Neural cell (in vitro differentiated cells): ENCODE measurements at regions not wholly inside any gene's neighbourhood (a gene's known extent, or its start where the extent isn't known, plus 50 kb on each side); places are given as distances from the start of the nearest gene placed in this dataset.

Source experiments
- H2AFZ ChIP-seq: fragments of 200-600, 300-800 bp; sonication (generic), shearing (Covaris generic); 2 replicates; pipeline ENCODE4 v1.6.0; 2014; ENCODE audit warnings: low read depth, mild to moderate bottlenecking, antibody characterized with exemption, low read length, moderate library complexity
- H3F3A ChIP-seq: fragments of 200-600 bp; shearing (Covaris generic); 2 replicates; pipeline ENCODE4 v1.6.1; 2016; ENCODE audit warnings: mild to moderate bottlenecking, moderate library complexity, mixed read lengths, antibody characterized with exemption, low read length; ENCODE audit not compliant: insufficient read depth, poor library complexity, severe bottlenecking
- H3K27ac ChIP-seq: fragments of 200-600, 300-800 bp; sonication (generic), shearing (Covaris generic); 2 replicates; pipeline ENCODE4 v1.5.1; 2014; ENCODE audit warnings: mild to moderate bottlenecking, low read length, moderate library complexity
- H3K27me3 ChIP-seq: fragments of 300-800, 200-600 bp; sonication (generic), shearing (Covaris generic); 2 replicates; pipeline ENCODE4 v1.6.0; 2014; ENCODE audit warnings: mild to moderate bottlenecking, low read depth, low read length, moderate library complexity; ENCODE audit not compliant: insufficient read depth
- H3K36me3 ChIP-seq: fragments of 300-800, 200-600 bp; sonication (generic), shearing (Covaris generic); 2 replicates; pipeline ENCODE4 v1.5.1; 2014; ENCODE audit warnings: mild to moderate bottlenecking, antibody characterized with exemption, low read length, moderate library complexity; ENCODE audit not compliant: insufficient read depth
- H3K4me2 ChIP-seq: fragments of 300-800, 200-600 bp; sonication (generic), shearing (Covaris generic); 2 replicates; pipeline ENCODE4 v1.6.0; 2014; ENCODE audit warnings: mild to moderate bottlenecking, low read length
- H3K4me3 ChIP-seq: fragments of 300-800, 200-600 bp; sonication (generic), shearing (Covaris generic); 2 replicates; pipeline ENCODE4 v1.5.1; 2014; ENCODE audit warnings: mild to moderate bottlenecking, low read length, moderate library complexity
- H3K79me2 ChIP-seq: fragments of 200-600 bp; shearing (Covaris generic); replicated peaks from 2 replicates; pipeline ENCODE4 v1.6.0; 2014; ENCODE audit warnings: mild to moderate bottlenecking, low read length, moderate library complexity; ENCODE audit not compliant: insufficient read depth
- H3K9ac ChIP-seq: fragments of 300-800, 200-600 bp; sonication (generic), shearing (Covaris generic); 2 replicates; pipeline ENCODE4 v1.6.1; 2016; ENCODE audit warnings: mild to moderate bottlenecking, low read length, mixed read lengths
- H3K9me2 ChIP-seq: fragments of 200-600 bp; shearing (Covaris generic); 2 replicates; pipeline ENCODE4 v1.6.1; 2016; ENCODE audit warnings: mild to moderate bottlenecking, low read length, mixed read lengths; ENCODE audit not compliant: insufficient read depth
- H3K9me3 ChIP-seq: fragments of 200-600, 300-800 bp; sonication (generic), shearing (Covaris generic); 2 replicates; pipeline ENCODE4 v1.6.1; 2016; ENCODE audit warnings: mild to moderate bottlenecking, mixed run types, low read length, moderate library complexity, mixed read lengths
- H4K20me1 ChIP-seq: fragments of 200-600 bp; shearing (Covaris generic); 2 replicates; pipeline ENCODE4 v1.6.1; 2016; ENCODE audit warnings: mild to moderate bottlenecking, mixed run types; ENCODE audit not compliant: insufficient read depth
- EP300 ChIP-seq: fragments of 450-650 bp; conservative IDR thresholded peaks from 2 replicates; pipeline ENCODE4 v1.6.1; 2014; ENCODE audit warnings: antibody characterized with exemption, mild to moderate bottlenecking, moderate library complexity; ENCODE audit not compliant: poor library complexity, severe bottlenecking
- EZH2 ChIP-seq: fragments of 200-600, 300-800 bp; shearing (Covaris generic), sonication (generic); IDR thresholded peaks from 2 replicates; pipeline ENCODE4 v1.6.1; 2014; ENCODE audit warnings: antibody characterized with exemption, low read length, borderline replicate concordance, mild to moderate bottlenecking; ENCODE audit not compliant: insufficient read depth, poor library complexity, severe bottlenecking
- MXI1 ChIP-seq: fragments of 450-650 bp; conservative IDR thresholded peaks from 2 replicates; pipeline ENCODE4 v1.6.1; 2014; ENCODE audit warnings: antibody characterized with exemption, mild to moderate bottlenecking; ENCODE audit not compliant: poor library complexity, severe bottlenecking
- POLR2AphosphoS5 ChIP-seq: IDR thresholded peaks from 2 replicates; pipeline ENCODE4 v1.6.1; 2012
- RAD21 ChIP-seq: fragments of 450-650 bp; conservative IDR thresholded peaks from 2 replicates; pipeline ENCODE4 v1.6.1; 2014; ENCODE audit warnings: antibody characterized with exemption, mild to moderate bottlenecking, moderate library complexity
- SMC3 ChIP-seq: fragments of 450-650 bp; conservative IDR thresholded peaks from 2 replicates; pipeline ENCODE4 v1.6.1; 2014; ENCODE audit warnings: antibody characterized with exemption, mild to moderate bottlenecking, moderate library complexity; ENCODE audit not compliant: poor library complexity
- TAF1 ChIP-seq: IDR thresholded peaks from 2 replicates; pipeline ENCODE4 v1.6.1; 2012; ENCODE audit warnings: low read depth
- TF ChIP-seq, protein P1 (sequence below): IDR thresholded peaks from 2 replicates; pipeline ENCODE4 v1.6.1; 2012; ENCODE audit warnings: borderline replicate concordance
- TF ChIP-seq, protein P2 (sequence below): fragments of 450-650 bp; IDR thresholded peaks from 2 replicates; pipeline ENCODE4 v1.5.1; 2014; ENCODE audit warnings: antibody characterized with exemption, mild to moderate bottlenecking, moderate library complexity; ENCODE audit not compliant: poor library complexity, severe bottlenecking

DNA sequence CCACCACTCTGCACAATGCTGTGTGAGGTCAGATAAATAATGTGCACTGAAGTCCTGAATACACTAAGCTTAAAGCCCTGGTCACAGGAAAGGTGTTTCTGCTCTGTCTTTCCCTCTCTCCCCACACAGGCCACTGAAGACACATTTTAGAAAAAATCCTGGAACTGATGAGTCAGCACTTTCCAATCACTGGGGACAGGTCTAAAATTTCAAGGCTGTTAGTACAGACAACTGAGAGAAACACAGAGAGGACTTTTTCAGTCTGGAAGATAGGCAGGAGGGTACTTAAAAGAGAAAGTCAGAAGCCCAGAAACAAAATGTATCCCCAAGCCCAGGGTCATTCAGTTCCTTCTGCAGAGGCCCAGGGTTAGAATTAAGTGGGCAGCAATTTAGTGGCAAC, 333.9 kb upstream of the CCDC196 start:
- Histone ChIP-seq H2AFZ (no peak overlapping the region), H3K27ac (no peak overlapping the region)
- no peak for TF ChIP-seq SMC3
- TF ChIP-seq EP300: no peak
- TF ChIP-seq MXI1: no peak
- no peak for TF ChIP-seq RAD21
- TF ChIP-seq, protein P1, sequence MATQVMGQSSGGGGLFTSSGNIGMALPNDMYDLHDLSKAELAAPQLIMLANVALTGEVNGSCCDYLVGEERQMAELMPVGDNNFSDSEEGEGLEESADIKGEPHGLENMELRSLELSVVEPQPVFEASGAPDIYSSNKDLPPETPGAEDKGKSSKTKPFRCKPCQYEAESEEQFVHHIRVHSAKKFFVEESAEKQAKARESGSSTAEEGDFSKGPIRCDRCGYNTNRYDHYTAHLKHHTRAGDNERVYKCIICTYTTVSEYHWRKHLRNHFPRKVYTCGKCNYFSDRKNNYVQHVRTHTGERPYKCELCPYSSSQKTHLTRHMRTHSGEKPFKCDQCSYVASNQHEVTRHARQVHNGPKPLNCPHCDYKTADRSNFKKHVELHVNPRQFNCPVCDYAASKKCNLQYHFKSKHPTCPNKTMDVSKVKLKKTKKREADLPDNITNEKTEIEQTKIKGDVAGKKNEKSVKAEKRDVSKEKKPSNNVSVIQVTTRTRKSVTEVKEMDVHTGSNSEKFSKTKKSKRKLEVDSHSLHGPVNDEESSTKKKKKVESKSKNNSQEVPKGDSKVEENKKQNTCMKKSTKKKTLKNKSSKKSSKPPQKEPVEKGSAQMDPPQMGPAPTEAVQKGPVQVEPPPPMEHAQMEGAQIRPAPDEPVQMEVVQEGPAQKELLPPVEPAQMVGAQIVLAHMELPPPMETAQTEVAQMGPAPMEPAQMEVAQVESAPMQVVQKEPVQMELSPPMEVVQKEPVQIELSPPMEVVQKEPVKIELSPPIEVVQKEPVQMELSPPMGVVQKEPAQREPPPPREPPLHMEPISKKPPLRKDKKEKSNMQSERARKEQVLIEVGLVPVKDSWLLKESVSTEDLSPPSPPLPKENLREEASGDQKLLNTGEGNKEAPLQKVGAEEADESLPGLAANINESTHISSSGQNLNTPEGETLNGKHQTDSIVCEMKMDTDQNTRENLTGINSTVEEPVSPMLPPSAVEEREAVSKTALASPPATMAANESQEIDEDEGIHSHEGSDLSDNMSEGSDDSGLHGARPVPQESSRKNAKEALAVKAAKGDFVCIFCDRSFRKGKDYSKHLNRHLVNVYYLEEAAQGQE: no peak

DNA sequence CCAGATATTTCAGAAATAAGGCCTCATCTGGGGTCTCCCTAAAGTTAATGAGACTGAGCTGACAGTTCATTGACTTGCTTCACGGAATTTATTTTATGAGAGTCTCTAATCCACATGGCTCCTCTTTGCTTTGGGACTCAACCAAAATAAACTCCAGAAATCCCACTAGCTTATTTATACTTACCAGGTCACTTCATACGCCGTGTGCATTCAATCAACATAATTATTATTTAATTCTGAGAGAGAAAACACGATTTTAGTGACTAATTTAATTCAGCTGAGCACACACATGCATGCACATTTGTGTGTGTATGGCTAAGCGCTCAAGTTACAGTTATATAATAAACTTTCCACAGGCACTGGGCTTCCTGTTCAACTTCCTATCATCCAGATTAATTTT, 333.4 kb upstream of the CCDC196 start:
- no peaks in the 10 kb centered on the region for H3K27me3 ChIP-seq
- H2AFZ ChIP-seq: no peak overlapping the region
- H4K20me1 ChIP-seq: no peaks in the 10 kb centered on the region
- no peaks in the 10 kb centered on the region for H3K36me3 ChIP-seq
- no peaks in the 10 kb centered on the region for H3F3A ChIP-seq
- H3K9ac ChIP-seq: no peak overlapping the region
- no peak overlapping the region for H3K4me2 ChIP-seq
- no peaks in the 10 kb centered on the region for H3K79me2 ChIP-seq
- TF ChIP-seq MXI1 (no peak), EZH2 (no peak), TAF1 (no peak), SMC3 (no peak), EP300 (no peak), POLR2AphosphoS5 (no peak), RAD21 (no peak)
- TF ChIP-seq, protein P2, sequence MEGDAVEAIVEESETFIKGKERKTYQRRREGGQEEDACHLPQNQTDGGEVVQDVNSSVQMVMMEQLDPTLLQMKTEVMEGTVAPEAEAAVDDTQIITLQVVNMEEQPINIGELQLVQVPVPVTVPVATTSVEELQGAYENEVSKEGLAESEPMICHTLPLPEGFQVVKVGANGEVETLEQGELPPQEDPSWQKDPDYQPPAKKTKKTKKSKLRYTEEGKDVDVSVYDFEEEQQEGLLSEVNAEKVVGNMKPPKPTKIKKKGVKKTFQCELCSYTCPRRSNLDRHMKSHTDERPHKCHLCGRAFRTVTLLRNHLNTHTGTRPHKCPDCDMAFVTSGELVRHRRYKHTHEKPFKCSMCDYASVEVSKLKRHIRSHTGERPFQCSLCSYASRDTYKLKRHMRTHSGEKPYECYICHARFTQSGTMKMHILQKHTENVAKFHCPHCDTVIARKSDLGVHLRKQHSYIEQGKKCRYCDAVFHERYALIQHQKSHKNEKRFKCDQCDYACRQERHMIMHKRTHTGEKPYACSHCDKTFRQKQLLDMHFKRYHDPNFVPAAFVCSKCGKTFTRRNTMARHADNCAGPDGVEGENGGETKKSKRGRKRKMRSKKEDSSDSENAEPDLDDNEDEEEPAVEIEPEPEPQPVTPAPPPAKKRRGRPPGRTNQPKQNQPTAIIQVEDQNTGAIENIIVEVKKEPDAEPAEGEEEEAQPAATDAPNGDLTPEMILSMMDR: no peak
- TF ChIP-seq, protein P1: no peak
- no peaks in the 10 kb centered on the region for H3K9me2 ChIP-seq
- H3K27ac ChIP-seq: no peak overlapping the region
- H3K4me3 ChIP-seq: no peak overlapping the region
- no peaks in the 10 kb centered on the region for H3K9me3 ChIP-seq

More for the DNA sequence above, 333.9 kb upstream of the CCDC196 start:
- Histone ChIP-seq H3K4me2 (no peak overlapping the region), H3K9me2 (no peaks in the 10 kb centered on the region), H3F3A (no peaks in the 10 kb centered on the region), H3K27me3 (no peaks in the 10 kb centered on the region), H3K4me3 (no peak overlapping the region), H4K20me1 (no peaks in the 10 kb centered on the region), H3K9me3 (no peaks in the 10 kb centered on the region), H3K36me3 (no peaks in the 10 kb centered on the region), H3K9ac (no peak overlapping the region), H3K79me2 (no peaks in the 10 kb centered on the region)
